GF-D8 (cell line): ENCODE measurements at regions not wholly inside any gene's neighbourhood (a gene's known extent, or its start where the extent isn't known, plus 50 kb on each side); places are given as distances from the start of the nearest gene placed in this dataset.

Source experiments
- DNase-seq: peaks from one replicate; lab custom pipeline; 2025; lab: John Stamatoyannopoulos, UW

DNA sequence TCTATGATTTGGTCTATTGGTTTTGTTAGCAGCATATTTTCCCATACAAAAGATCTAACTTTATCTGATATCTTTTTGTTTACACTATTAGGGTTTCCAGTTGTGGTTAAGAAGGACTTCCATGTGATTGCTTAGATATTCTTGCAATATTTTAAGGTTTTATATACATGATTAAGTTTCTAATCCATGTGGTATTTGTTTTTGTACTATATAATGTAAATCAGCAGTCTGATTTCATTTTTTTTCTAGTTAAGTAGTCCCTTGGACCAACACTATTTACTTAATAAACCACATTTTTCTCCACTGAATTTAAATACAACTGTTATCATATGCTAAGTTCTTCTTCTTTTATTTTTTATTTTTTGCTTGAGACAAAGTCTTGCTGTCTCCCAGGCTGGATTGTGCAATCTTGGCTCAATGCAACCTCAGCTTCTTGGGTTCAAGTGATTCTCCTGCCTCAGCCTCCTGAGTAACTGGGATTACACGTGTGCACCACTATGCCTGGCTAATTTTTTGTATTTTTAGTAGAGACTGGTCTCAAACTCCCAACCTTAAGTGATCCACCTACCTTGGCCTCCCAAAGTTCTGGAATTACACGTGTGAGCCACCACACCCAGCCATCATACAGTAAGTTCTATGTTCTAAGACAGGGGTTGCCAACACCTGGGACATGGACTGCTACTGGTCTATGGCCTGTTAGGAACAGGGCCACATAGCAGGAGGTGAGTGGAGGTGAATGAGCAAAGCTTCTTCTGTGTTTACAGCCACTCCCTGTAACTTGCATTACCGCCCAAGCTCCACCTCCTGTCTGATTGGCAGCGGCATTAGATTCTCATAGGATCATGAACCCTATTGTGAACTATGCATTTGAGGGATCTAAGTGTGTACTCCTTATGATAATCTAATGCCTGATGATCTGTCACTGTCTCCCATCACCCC is 58.5 kb upstream of the RAB27B start:
- DNase-seq, result no peak

DNA sequence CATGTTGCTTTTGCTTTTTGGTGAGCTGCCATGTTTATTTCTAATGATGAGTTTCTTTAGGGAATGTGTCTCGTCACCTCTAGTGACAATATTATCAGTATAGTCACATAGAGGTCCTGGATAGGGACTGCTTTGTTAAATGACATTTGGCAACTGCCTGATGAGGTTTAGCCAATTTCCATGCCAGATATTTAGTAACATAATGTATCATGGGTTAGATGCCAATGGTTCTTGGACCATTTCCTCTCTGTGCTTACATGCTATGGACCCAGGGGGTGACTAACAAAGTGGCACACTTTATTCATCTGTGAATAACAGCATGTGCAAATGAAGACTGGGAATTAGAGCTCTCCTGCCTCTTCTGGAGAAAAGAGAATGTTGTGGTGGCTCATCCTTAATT is 56.2 kb upstream of the RAB27B start:
- DNase-seq, result no peak

DNA sequence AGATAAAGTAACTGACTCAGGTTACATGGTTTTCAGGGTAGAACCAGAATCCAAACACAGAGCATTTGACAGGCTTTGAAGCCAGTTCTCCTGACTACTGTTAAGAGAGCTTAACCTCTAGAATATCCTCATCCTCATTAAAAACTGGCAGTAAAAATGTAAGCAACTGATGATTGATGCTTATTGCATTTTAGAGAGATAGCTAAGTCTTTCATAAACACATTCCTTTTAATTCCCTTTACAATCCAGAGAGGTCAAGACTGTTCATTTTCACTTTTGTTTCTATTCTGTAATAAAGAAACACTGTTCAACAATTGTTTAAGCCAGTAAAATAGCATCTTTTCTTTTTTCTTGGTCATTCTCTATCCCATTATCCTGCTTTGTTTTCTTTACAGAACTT is 53.9 kb upstream of the RAB27B start:
- DNase-seq, result no peak

DNA sequence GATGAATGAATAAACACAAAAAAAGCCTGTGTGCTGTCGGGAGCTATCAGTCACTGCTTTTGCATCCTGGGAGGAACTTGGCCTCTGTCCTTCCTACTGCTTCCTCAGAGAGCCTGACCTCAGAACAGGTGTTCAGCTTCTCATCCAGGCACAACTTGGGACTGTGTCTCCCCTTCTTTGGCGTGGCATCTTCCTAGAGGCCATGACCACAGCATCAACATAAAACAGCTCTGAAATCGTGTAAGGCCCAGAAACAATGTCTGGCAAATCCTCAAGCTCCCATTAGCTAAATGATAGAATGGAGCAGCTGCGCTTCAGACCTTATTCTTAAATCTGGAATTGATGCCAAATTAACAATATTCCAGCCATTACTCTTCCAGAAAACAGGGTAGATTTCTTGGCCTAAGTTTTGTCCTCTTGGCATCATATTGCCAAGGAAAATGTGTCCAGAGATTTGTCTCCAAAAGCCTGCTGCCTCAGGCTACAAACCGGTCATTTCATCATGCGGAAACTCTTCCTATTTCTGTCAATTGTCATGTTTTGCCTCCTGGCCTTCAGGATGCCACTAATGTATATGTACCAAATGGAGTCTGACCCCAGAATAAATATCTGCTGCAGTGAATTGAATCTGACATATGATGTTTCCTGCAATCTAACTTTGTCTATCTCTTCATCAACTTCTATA is 53.2 kb upstream of the RAB27B start:
- DNase-seq, result no peak

DNA sequence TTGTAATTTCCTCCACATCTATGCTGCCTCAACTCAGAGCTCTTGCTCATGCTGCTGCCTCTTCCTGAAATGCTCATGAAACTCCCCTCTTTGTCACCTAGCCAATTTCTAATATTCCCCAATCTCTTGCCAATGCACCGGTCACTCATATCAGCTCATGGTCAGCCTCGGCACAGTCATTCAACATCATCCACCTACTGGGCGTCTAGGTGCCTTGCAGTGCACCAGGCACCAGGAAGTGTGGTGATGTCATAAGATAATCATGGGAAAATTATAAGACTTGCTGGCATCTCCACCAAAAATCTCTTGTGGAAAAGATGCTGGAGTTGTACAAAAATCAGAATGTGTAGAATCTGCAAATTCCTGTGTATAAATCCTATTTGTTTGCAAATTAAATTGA is 52.6 kb upstream of the RAB27B start:
- no peak for DNase-seq

DNA sequence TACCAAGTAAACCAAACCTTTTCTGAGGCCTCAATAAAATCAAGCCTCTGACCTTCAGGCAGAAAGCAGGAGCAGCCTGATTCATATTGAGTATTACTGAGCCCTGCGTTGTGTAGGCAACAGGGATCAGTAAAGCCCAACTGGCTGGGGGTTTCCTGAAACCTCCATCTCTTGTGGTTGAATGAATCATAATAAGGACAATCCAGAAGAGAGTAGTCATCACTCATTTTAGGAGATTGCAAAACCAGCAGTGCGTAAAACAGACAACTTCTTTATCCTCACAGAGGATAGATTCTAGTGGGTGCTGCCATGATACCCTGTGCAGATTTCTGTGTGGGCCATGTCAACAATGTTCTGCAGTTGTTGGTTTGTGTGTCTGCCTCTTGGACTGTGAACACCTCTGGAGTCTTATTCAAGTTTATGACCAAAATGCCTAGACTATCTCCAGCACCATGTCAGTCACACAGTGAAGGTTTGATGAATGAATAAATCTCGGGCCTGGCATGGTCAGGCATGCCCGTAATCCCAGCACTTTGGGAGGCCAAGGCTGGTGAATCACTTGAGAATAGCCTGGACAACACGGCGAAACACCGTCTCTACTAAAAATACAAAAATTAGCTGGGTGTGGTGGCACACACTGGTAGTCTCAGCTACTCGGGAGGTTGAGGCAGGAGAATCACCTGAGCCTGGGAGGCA is 51.8 kb upstream of the RAB27B start:
- DNase-seq, result no peak

DNA sequence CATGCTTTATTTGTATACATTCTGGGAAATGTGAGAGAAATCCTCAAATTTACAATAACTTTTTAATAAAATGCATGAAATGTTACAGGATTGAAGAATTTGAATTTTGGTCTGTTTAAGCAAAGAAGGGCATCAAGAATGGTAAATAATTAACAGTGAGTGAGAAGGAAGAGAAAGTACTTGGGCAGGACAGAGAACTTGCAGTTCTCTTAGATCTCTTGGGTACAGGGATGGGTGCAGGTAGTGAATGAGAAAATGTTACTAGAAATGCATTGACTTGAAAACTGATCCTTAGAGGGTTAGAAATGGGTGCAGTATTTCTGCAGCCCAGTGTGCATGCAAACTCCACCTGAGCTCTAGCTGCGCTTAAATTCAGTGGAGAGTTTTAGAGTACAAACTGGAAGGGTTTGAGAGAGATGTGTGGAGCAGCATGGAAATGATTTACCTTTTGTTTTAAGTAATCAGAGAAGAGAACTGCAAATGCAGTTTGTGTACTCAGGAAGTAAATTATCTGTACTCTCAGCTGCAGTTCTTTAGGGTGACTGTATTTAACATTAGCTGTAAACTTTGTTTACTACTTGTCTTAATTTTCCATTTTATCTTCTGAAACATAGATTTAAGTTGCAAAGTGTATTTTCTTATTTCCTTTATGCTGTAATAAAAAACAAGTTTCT is 51.0 kb upstream of the RAB27B start:
- DNase-seq, result no peak

DNA sequence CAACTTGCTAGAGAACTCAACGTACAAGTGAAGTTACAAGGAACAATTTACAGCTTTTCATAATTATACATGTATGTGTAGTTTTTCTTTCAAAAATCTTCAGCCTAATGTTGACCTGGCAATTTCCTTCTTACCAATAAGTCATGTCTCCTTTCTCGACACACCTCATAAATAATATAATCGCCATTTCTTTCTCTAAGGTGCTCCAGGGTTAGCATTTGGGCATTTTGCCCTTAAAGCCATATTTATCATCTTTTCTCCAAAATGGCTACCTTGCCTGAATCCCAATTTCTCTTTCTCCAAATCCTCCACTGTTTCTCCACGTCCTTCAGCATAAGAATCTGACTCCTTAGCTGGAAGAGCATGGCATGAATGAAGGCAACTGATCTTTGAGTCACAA is 50.3 kb upstream of the RAB27B start:
- DNase-seq, result no peak
